ENCODE measurements at regions not wholly inside any gene's neighbourhood (a gene's known extent, or its start where the extent isn't known, plus 50 kb on each side); places are given as distances from the start of the nearest gene placed in this dataset.

DNA sequence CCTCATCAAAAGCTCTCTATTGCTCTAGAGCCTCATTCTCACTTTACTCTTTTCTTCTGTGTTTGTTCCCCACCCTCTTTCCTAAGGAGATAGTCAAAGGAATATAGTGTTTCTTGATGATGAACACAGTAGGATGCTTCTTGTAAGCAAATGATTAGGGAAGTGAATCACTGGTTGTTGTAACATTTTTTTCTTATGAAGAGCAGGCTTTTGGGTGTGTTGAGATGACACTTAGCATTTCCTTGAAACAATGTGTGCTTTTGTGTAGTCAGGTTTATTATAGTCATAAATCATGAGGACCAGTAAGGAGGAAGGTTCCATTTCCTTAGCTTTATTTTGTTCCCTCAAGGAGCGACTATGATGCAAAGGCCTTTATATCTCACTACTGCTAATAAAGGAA lies 1991.3 kb upstream of the C9orf72 start:
- H3K4me3 ChIP-seq (replicated peaks; ENCODE audit: low read depth, low read length), result no peak overlapping the region
- TF ChIP-seq, protein P1, sequence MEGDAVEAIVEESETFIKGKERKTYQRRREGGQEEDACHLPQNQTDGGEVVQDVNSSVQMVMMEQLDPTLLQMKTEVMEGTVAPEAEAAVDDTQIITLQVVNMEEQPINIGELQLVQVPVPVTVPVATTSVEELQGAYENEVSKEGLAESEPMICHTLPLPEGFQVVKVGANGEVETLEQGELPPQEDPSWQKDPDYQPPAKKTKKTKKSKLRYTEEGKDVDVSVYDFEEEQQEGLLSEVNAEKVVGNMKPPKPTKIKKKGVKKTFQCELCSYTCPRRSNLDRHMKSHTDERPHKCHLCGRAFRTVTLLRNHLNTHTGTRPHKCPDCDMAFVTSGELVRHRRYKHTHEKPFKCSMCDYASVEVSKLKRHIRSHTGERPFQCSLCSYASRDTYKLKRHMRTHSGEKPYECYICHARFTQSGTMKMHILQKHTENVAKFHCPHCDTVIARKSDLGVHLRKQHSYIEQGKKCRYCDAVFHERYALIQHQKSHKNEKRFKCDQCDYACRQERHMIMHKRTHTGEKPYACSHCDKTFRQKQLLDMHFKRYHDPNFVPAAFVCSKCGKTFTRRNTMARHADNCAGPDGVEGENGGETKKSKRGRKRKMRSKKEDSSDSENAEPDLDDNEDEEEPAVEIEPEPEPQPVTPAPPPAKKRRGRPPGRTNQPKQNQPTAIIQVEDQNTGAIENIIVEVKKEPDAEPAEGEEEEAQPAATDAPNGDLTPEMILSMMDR (IDR thresholded peaks at IDR 0.05; ENCODE audit: low read length, missing control alignments), result no peak
- no peak for DNase-seq (ENCODE audit: low read depth)

DNA sequence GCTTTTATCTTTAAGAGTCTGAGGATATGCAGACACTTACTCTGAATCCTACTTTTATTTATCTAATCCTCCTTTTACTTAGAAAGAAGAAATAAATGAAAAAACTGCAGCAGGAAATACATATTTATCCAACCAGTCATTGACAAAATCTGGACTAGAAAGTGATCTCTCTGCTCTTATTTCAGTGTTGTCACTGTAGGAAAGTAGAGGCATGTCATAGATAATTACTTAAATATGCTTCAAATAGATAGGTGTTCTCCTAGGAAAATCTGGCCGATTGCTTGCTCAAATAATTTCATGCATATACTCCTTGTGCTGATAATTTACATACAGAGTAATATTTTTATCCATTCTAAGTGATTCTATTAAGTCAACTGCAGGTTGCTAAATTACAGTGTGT lies 2001.9 kb upstream of the C9orf72 start:
- H3K4me3 ChIP-seq (replicated peaks; ENCODE audit: low read depth, low read length), result no peak overlapping the region
- DNase-seq (ENCODE audit: low read depth), result no peak
- TF ChIP-seq, protein P1 (IDR thresholded peaks at IDR 0.05; ENCODE audit: low read length, missing control alignments), result no peak

DNA sequence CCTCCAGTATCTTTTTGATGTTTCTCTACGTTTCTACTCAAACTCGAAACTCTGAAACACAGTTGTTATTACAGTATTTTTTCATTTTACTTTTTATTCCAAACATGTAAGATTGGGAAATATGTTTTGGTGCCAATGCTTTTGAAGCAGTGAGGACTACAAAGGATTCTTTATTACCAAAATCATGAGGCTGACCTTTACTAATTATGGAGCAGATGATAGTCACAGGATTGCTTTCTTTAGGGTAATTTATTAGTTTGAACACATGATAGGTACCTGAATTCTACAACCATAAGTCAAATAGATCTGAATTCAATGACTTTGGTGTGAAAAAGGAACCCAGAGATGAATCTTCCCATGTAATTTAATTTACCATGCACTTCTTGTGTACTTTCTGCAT lies 2015.1 kb upstream of the C9orf72 start:
- TF ChIP-seq, protein P1 (IDR thresholded peaks at IDR 0.05; ENCODE audit: low read length, missing control alignments), result no peak
- no peak for DNase-seq (ENCODE audit: low read depth)
- H3K4me3 ChIP-seq (replicated peaks; ENCODE audit: low read depth, low read length), result no peak overlapping the region

DNA sequence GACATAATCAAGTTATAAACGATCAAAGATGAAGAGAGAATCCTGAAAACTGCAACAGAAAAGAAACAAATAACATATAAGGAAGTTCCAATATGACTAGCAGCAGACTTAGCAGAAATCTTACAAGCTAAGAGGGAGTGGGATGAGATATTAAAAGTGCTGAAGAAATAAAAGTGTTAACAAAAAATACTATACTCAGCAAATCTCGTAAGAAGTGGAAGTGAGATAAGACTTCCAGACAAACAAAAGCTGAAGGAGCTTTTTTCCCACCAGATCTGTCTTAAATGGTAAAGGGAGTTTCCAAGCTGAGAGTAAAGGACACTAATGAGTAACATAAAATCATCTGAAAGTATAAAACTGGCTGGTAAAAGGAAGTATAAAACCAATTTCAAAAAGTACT lies 2036.0 kb upstream of the C9orf72 start:
- TF ChIP-seq, protein P1 (IDR thresholded peaks at IDR 0.05; ENCODE audit: low read length, missing control alignments), result no peak
- no peak overlapping the region for H3K4me3 ChIP-seq (replicated peaks; ENCODE audit: low read depth, low read length)
- DNase-seq (ENCODE audit: low read depth), result no peak

DNA sequence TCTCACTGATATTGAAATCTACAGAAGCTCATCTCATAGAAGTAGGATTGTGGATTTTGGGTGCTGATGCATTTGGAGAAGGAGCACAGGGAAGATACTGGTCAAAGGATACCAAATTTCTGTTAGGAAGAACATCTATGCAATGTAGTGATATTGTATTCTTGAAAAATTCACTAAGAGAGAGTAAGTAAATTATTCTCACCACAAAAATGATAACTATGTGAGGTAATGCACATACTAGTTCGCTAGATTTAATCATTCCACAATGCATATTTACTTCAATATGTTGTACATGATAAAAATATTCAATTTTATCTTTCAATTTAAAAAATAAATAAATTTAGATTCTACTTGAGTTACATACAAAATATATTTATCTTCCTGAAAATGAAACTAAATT lies 2040.5 kb upstream of the C9orf72 start:
- DNase-seq (ENCODE audit: low read depth), result no peak
- TF ChIP-seq, protein P1 (IDR thresholded peaks at IDR 0.05; ENCODE audit: low read length, missing control alignments), result no peak
- no peak overlapping the region for H3K4me3 ChIP-seq (replicated peaks; ENCODE audit: low read depth, low read length)

DNA sequence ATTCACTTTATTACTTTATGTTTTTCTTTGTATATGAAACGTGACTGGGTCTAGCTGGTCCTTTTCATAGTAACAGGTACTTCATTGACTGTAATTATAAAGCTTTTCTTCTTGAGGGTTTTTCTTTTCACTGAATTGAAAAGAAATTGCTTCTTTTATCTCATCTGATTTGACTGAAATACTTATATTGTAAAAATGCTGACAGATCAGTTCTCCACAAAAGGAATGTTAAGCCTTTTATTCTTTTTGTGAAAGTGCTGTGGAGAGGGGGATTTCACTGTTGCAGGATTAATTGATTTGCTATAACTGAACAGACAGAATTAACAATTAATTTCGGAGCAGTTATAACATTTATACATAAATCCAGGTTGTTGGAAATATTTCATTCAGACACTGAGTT lies 2043.6 kb upstream of the C9orf72 start:
- no peak for DNase-seq (ENCODE audit: low read depth)
- TF ChIP-seq, protein P1 (IDR thresholded peaks at IDR 0.05; ENCODE audit: low read length, missing control alignments), result no peak
- H3K4me3 ChIP-seq (replicated peaks; ENCODE audit: low read depth, low read length), result no peak overlapping the region

DNA sequence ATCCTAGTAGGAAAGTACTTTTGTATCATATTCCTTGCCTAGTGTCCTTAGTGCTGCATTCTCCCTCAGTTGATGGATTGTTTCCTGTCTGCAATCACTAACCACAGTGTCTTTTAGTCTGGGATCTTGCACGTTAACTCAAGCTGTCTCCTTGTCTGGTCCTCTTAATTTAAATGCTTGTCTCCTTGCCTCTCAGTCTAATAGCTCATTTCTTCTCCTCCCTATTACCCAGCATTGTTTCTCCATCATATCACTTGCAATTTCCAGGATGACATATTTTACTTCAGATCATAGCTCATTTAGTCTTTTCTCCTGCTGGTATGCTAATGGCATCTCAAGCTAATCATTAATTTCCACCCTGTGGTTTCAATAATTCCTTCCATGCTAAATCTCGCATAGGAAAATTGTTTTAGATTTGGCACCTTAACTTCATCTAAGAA lies 2052.0 kb upstream of the C9orf72 start:
- H3K4me3 ChIP-seq (replicated peaks; ENCODE audit: low read depth, low read length), result no peak overlapping the region
- TF ChIP-seq, protein P1 (IDR thresholded peaks at IDR 0.05; ENCODE audit: low read length, missing control alignments), result no peak
- peak; percentile 54 for DNase-seq (ENCODE audit: low read depth)

Data from fibroblast of pulmonary artery (primary cell).